ENCODE measurements at regions not wholly inside any gene's neighbourhood (a gene's known extent, or its start where the extent isn't known, plus 50 kb on each side); places are given as distances from the start of the nearest gene placed in this dataset. TPM values are rescaled to one million over a fixed set of nuclear protein-coding genes. Genes with fewer than 3 reads are reported as not detected.

Small RNA genes lying in the stretch of these regions (small RNA-seq; reads per million reads assigned to genes)
- not detected for gene AC027229.1 (ENCODE audit: low replicate concordance)
- not detected for gene RN7SL97P (ENCODE audit: low replicate concordance)

All from GM23338 (cell line).